H1 (cell line): ENCODE measurements at regions not wholly inside any gene's neighbourhood (a gene's known extent, or its start where the extent isn't known, plus 50 kb on each side); places are given as distances from the start of the nearest gene placed in this dataset.

Experiments
- ASH2L ChIP-seq: fragments of 200-600, 300-600 bp; sonication (generic); IDR thresholded peaks from one replicate; pipeline ENCODE4 v1.7.1; 2017; ENCODE audit warnings: low read length
- CTCF ChIP-seq, 3 experiments: IDR thresholded peaks; 1 replicate in 2 of 3; 2 replicates in 1 of 3; pipeline versions ENCODE4 v1.5.1 to v1.6.1; 2011; ENCODE audit warnings: low read length in 3 of 3, mild to moderate bottlenecking in 3 of 3, inconsistent platforms in 2 of 3, low read depth in 1 of 3, moderate library complexity in 1 of 3; ENCODE audit not compliant: insufficient read depth in 1 of 3; ENCODE audit errors: control extremely low read depth in 1 of 3
- EZH2 ChIP-seq: fragments of 200-600 bp; sonication (generic); IDR thresholded peaks from 2 replicates; pipeline ENCODE4 v1.7.1; 2012; ENCODE audit warnings: low read depth, mild to moderate bottlenecking, moderate library complexity, low read length, inconsistent platforms; ENCODE audit not compliant: severe bottlenecking
- MAX ChIP-seq: IDR thresholded peaks from 2 replicates; pipeline ENCODE4 v1.6.1; 2012; ENCODE audit warnings: inconsistent platforms
- POLR2A ChIP-seq, 2 experiments: IDR thresholded peaks; 1 replicate in 1 of 2; 2 replicates in 1 of 2; pipeline ENCODE4 v1.6.1; 2011; ENCODE audit warnings: low read depth in 2 of 2, low read length in 2 of 2, mild to moderate bottlenecking in 2 of 2; ENCODE audit errors: control extremely low read depth in 1 of 2
- SP1 ChIP-seq: IDR thresholded peaks from 2 replicates; pipeline ENCODE4 v1.6.1; 2011; ENCODE audit warnings: low read depth, low read length
- TCF12 ChIP-seq: IDR thresholded peaks from 2 replicates; pipeline ENCODE4 v1.6.1; 2011; ENCODE audit warnings: low read depth, mild to moderate bottlenecking, low read length
- YY1 ChIP-seq: IDR thresholded peaks from 2 replicates; pipeline ENCODE4 v1.6.1; 2011; ENCODE audit warnings: low read depth, mild to moderate bottlenecking, low read length

- peak in 2 of 3 experiments; percentile 73 to 85; a peak in 3 of 4 replicates for TF ChIP-seq CTCF (IDR thresholded peaks at IDR 0.05; ENCODE audit: control extremely low read depth in 1 of 3, insufficient read depth in 1 of 3, low read depth in 1 of 3, low read length in 3 of 3)
- TF ChIP-seq MAX: no peak
- TF ChIP-seq SP1: no peak
- peak; percentile 93 for TF ChIP-seq YY1
- TF ChIP-seq ASH2L: no peak
- TF ChIP-seq EZH2: no peak
- no peak for TF ChIP-seq POLR2A (IDR thresholded peaks at IDR 0.05; ENCODE audit: control extremely low read depth in 1 of 2, low read depth in 2 of 2, low read length in 2 of 2)
- no peak for TF ChIP-seq TCF12
Observed at GRCh38 chr13:65966991-65967451, 1263.1 kb downstream of the PCDH9 start.
